Caco-2 (cell line): ENCODE measurements at regions not wholly inside any gene's neighbourhood (a gene's known extent, or its start where the extent isn't known, plus 50 kb on each side); places are given as distances from the start of the nearest gene placed in this dataset.

Experiments
- BruUV-seq: library from RNA; stranded (reverse); fragments of 400-500 nt; replicated peaks from 2 replicates; lab custom pipeline; 2021; lab: Mats Ljungman, UMichigan
- CTCF ChIA-PET: fragments of 300-600 bp; sonication (Branson Sonifier 250); formaldehyde crosslinking; loops from one replicate; lab custom pipeline; 2022; ENCODE audit warnings: antibody characterized with exemption; lab: Charles Lee
- POLR2A ChIA-PET: fragments of 300-600 bp; sonication (Branson Sonifier 250); formaldehyde crosslinking; loops from one replicate; lab custom pipeline; 2022; ENCODE audit warnings: antibody characterized with exemption; lab: Charles Lee
- DNase-seq, 2 experiments: peaks; one replicate each; pipeline versions ENCODE4 v3.0.0 to v3.0.0-alpha.2; 2020 to 2022
- H3K27me3 ChIP-seq: replicated peaks from 2 replicates; pipeline ENCODE4 v1.6.0; 2011; ENCODE audit warnings: low read length; ENCODE audit not compliant: control insufficient read depth, insufficient read depth
- H3K36me3 ChIP-seq: 2 replicates; pipeline ENCODE4 v1.5.1; 2011; ENCODE audit warnings: low read length; ENCODE audit not compliant: control insufficient read depth, insufficient read depth
- H3K4me1 ChIP-seq: fragments of 250-450 bp; sonication (Bioruptor Pico); 2 replicates; pipeline ENCODE4 v1.5.1; 2020; ENCODE audit warnings: mild to moderate bottlenecking
- H3K4me3 ChIP-seq: 2 replicates; pipeline ENCODE4 v1.5.1; 2011; ENCODE audit warnings: low read depth, mild to moderate bottlenecking, control low read depth, low read length
- H3K9me3 ChIP-seq: fragments of 250-450 bp; sonication (Bioruptor Pico); 2 replicates; pipeline ENCODE4 v1.5.1; 2020; ENCODE audit warnings: mild to moderate bottlenecking, moderate library complexity
- H3K27ac Mint-ChIP-seq: one replicate; pipeline ENCODE4 v1.8.0; 2022; ENCODE audit warnings: mixed read lengths; ENCODE audit not compliant: unreplicated experiment
- H3K27me3 Mint-ChIP-seq: one replicate; pipeline ENCODE4 v1.8.0; 2022; ENCODE audit warnings: mixed read lengths; ENCODE audit not compliant: insufficient read depth, unreplicated experiment
- H3K36me3 Mint-ChIP-seq: one replicate; pipeline ENCODE4 v1.8.0; 2022; ENCODE audit warnings: mild to moderate bottlenecking, mixed read lengths; ENCODE audit not compliant: insufficient read depth, unreplicated experiment
- H3K4me1 Mint-ChIP-seq: one replicate; pipeline ENCODE4 v1.8.0; 2022; ENCODE audit warnings: low read depth, mixed read lengths; ENCODE audit not compliant: unreplicated experiment
- H3K4me3 Mint-ChIP-seq: one replicate; pipeline ENCODE4 v1.8.0; 2022; ENCODE audit warnings: mild to moderate bottlenecking, moderate library complexity, mixed read lengths; ENCODE audit not compliant: unreplicated experiment
- H3K9me3 Mint-ChIP-seq: one replicate; pipeline ENCODE4 v1.8.0; 2022; ENCODE audit warnings: mixed read lengths; ENCODE audit not compliant: unreplicated experiment
- intact Hi-C: fragments of 100-400 bp; cut with micrococcal nuclease; formaldehyde crosslinking; loops from one replicate; pipeline ENCODE4 v1.10.0; 2022; ENCODE audit not compliant: unreplicated experiment
- TF ChIP-seq, protein P1 (sequence below), 2 experiments: fragments of 200-600 bp in 1 of 2; IDR thresholded peaks; 1 replicate in 1 of 2; 2 replicates in 1 of 2; pipeline versions ENCODE4 v1.5.1 to v1.8.0; 2011 to 2022; ENCODE audit warnings: antibody characterized with exemption in 1 of 2, control low read depth in 1 of 2, inconsistent platforms in 1 of 2, low read depth in 1 of 2, low read length in 1 of 2, mild to moderate bottlenecking in 1 of 2, moderate library complexity in 1 of 2; ENCODE audit not compliant: insufficient read depth in 1 of 2, severe bottlenecking in 1 of 2, unreplicated experiment in 1 of 2

DNA sequence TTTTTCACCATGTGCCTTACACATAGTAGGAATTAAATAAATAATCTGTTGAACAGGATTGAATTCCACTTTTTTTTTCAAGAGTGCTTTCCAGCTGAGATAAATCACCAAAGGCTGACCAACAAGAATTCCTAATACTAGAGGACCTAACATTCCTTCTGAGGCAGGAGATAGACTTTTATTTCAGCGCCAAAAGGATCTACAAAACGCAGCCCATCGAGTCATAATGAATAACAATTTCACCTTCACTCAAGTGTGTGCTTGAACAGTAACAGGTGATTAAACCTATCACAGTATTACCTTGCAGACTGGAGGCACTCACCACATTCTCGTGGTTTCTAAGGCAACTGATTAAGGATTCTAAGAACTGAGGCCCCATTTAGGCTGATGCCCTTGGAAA, 224.3 kb upstream of the ATP2B1 start:
- Mint-ChIP-seq H3K27me3 (no peaks in the 10 kb centered on the region), H3K27ac (no peak overlapping the region), H3K4me1 (no peaks in the 10 kb centered on the region), H3K9me3 (no peaks in the 10 kb centered on the region), H3K4me3 (no peak overlapping the region), H3K36me3 (no peaks in the 10 kb centered on the region)
- no peaks in the 10 kb centered on the region for H3K4me1 ChIP-seq
- no peak overlapping the region for H3K4me3 ChIP-seq
- no peaks in the 10 kb centered on the region for H3K36me3 ChIP-seq
- DNase-seq, result no peak
- BruUV-seq, result no TSS peak
- H3K27me3 ChIP-seq, result no peaks in the 10 kb centered on the region
- TF ChIP-seq, protein P1, sequence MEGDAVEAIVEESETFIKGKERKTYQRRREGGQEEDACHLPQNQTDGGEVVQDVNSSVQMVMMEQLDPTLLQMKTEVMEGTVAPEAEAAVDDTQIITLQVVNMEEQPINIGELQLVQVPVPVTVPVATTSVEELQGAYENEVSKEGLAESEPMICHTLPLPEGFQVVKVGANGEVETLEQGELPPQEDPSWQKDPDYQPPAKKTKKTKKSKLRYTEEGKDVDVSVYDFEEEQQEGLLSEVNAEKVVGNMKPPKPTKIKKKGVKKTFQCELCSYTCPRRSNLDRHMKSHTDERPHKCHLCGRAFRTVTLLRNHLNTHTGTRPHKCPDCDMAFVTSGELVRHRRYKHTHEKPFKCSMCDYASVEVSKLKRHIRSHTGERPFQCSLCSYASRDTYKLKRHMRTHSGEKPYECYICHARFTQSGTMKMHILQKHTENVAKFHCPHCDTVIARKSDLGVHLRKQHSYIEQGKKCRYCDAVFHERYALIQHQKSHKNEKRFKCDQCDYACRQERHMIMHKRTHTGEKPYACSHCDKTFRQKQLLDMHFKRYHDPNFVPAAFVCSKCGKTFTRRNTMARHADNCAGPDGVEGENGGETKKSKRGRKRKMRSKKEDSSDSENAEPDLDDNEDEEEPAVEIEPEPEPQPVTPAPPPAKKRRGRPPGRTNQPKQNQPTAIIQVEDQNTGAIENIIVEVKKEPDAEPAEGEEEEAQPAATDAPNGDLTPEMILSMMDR (IDR thresholded peaks at IDR 0.05; ENCODE audit: insufficient read depth in 1 of 2, low read depth in 1 of 2, low read length in 1 of 2, severe bottlenecking in 1 of 2, unreplicated experiment in 1 of 2), result no peak
- CTCF ChIA-PET, result no interaction called here
- H3K9me3 ChIP-seq, result no peaks in the 10 kb centered on the region
- intact Hi-C loops, result no loop called here
- POLR2A ChIA-PET, result no interaction called here

DNA sequence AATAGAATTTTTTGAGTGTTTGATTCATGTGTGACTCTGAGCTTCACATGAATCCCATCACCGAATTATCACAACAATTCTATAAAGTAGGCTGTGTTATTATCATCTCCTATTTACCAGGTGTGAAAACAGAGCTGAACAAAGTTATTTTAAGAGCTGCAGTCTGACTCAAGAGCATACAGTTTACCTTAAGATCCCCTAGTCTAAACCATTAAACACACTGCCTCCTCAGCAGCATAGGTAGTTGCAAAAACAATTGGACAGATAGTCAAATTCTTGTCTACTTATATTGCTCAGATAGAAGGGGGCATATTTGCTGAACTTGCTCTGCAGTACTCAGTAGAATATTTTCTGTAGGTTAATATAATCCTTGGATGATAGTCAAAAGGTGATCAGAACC, 219.8 kb upstream of the ATP2B1 start:
- Mint-ChIP-seq H3K9me3 (no peaks in the 10 kb centered on the region), H3K36me3 (no peaks in the 10 kb centered on the region), H3K27me3 (no peaks in the 10 kb centered on the region), H3K4me3 (no peak overlapping the region), H3K27ac (no peak overlapping the region), H3K4me1 (no peaks in the 10 kb centered on the region)
- CTCF ChIA-PET, result no interaction called here
- Histone ChIP-seq H3K9me3 (no peaks in the 10 kb centered on the region), H3K4me1 (no peaks in the 10 kb centered on the region), H3K36me3 (no peaks in the 10 kb centered on the region), H3K27me3 (no peaks in the 10 kb centered on the region), H3K4me3 (no peak overlapping the region)
- POLR2A ChIA-PET, result no interaction called here
- BruUV-seq, result no TSS peak
- TF ChIP-seq, protein P1 (IDR thresholded peaks at IDR 0.05; ENCODE audit: insufficient read depth in 1 of 2, low read depth in 1 of 2, low read length in 1 of 2, severe bottlenecking in 1 of 2, unreplicated experiment in 1 of 2), result no peak
- intact Hi-C loops, result no loop called here
- no peak for DNase-seq

DNA sequence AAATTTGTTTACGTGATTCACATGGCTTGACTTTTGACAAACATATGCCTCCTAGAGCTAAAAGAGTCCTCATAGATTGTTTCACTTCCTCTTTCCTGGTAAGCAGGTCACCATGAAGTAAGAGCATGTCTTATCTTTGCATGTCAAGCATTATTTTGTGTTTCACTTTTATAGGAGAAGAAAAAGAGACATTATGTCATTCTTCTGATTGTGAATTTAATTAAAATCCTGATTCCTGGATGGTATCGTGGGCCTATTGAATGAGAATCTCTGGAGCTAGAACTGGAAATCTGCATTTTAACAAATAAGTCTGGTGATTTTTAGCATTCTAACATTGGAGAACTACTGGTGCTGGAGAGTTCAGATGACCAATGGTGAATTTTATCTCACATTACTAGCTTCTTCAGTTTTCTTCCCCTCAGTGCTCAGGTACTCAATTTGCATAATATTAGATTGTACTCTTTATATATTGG, 218.6 kb upstream of the ATP2B1 start:
- TF ChIP-seq, protein P1 (IDR thresholded peaks at IDR 0.05; ENCODE audit: insufficient read depth in 1 of 2, low read depth in 1 of 2, low read length in 1 of 2, severe bottlenecking in 1 of 2, unreplicated experiment in 1 of 2), result no peak
- ChIA-PET POLR2A (no interaction called here), CTCF (no interaction called here)
- Mint-ChIP-seq H3K4me3 (no peak overlapping the region), H3K9me3 (no peaks in the 10 kb centered on the region), H3K4me1 (no peaks in the 10 kb centered on the region), H3K36me3 (no peaks in the 10 kb centered on the region), H3K27me3 (no peaks in the 10 kb centered on the region), H3K27ac (no peak overlapping the region)
- BruUV-seq, result no TSS peak
- DNase-seq, result no peak
- H3K4me1 ChIP-seq, result no peaks in the 10 kb centered on the region
- no peaks in the 10 kb centered on the region for H3K36me3 ChIP-seq
- H3K9me3 ChIP-seq, result no peaks in the 10 kb centered on the region
- intact Hi-C loops, result no loop called here
- no peak overlapping the region for H3K4me3 ChIP-seq
- no peaks in the 10 kb centered on the region for H3K27me3 ChIP-seq
